ENCODE measurements at regions not wholly inside any gene's neighbourhood (a gene's known extent, or its start where the extent isn't known, plus 50 kb on each side); places are given as distances from the start of the nearest gene placed in this dataset.

DNA sequence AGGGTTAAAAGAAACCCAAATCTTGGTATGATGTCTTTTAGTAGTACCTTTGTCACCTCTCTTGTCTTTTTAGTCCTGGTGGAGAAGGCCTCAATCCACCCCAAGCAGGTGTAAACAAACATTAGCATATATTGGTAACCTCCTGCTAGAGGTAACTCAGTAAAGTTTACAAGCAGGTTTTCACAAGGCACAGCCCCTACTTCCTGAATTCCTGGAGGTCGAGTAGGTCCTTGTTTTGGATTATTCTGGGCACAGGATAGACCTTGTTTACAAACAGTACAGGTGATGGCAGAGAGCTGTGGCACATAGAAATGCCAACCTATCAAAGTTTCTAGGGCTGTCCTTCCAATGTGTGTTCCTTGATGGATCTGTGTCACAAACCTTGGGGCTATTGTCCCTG lies 99.1 kb downstream of the ALG10 start (continued):
- TF ChIP-seq, protein P1, sequence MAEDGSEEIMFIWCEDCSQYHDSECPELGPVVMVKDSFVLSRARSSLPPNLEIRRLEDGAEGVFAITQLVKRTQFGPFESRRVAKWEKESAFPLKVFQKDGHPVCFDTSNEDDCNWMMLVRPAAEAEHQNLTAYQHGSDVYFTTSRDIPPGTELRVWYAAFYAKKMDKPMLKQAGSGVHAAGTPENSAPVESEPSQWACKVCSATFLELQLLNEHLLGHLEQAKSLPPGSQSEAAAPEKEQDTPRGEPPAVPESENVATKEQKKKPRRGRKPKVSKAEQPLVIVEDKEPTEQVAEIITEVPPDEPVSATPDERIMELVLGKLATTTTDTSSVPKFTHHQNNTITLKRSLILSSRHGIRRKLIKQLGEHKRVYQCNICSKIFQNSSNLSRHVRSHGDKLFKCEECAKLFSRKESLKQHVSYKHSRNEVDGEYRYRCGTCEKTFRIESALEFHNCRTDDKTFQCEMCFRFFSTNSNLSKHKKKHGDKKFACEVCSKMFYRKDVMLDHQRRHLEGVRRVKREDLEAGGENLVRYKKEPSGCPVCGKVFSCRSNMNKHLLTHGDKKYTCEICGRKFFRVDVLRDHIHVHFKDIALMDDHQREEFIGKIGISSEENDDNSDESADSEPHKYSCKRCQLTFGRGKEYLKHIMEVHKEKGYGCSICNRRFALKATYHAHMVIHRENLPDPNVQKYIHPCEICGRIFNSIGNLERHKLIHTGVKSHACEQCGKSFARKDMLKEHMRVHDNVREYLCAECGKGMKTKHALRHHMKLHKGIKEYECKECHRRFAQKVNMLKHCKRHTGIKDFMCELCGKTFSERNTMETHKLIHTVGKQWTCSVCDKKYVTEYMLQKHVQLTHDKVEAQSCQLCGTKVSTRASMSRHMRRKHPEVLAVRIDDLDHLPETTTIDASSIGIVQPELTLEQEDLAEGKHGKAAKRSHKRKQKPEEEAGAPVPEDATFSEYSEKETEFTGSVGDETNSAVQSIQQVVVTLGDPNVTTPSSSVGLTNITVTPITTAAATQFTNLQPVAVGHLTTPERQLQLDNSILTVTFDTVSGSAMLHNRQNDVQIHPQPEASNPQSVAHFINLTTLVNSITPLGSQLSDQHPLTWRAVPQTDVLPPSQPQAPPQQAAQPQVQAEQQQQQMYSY (CRISPR knock-in tag; IDR thresholded peaks at IDR 0.05), result no peak
- TF ChIP-seq RUNX3 (IDR thresholded peaks at IDR 0.05; ENCODE audit: low read length) (no peak), PML (IDR thresholded peaks at IDR 0.05; ENCODE audit: low read length) (no peak), CREM (IDR thresholded peaks at IDR 0.05; ENCODE audit: low read depth) (no peak), EGR1 (IDR thresholded peaks at IDR 0.05; ENCODE audit: borderline replicate concordance in 1 of 2, low read depth in 2 of 2, low read length in 2 of 2) (no peak), ZBTB11 (CRISPR knock-in tag; IDR thresholded peaks at IDR 0.05) (no peak), EED (IDR thresholded peaks at IDR 0.05; ENCODE audit: low read depth) (no peak), MXI1 (IDR thresholded peaks at IDR 0.05; ENCODE audit: low read depth, low read length) (no peak)
- TF ChIP-seq, protein P2, sequence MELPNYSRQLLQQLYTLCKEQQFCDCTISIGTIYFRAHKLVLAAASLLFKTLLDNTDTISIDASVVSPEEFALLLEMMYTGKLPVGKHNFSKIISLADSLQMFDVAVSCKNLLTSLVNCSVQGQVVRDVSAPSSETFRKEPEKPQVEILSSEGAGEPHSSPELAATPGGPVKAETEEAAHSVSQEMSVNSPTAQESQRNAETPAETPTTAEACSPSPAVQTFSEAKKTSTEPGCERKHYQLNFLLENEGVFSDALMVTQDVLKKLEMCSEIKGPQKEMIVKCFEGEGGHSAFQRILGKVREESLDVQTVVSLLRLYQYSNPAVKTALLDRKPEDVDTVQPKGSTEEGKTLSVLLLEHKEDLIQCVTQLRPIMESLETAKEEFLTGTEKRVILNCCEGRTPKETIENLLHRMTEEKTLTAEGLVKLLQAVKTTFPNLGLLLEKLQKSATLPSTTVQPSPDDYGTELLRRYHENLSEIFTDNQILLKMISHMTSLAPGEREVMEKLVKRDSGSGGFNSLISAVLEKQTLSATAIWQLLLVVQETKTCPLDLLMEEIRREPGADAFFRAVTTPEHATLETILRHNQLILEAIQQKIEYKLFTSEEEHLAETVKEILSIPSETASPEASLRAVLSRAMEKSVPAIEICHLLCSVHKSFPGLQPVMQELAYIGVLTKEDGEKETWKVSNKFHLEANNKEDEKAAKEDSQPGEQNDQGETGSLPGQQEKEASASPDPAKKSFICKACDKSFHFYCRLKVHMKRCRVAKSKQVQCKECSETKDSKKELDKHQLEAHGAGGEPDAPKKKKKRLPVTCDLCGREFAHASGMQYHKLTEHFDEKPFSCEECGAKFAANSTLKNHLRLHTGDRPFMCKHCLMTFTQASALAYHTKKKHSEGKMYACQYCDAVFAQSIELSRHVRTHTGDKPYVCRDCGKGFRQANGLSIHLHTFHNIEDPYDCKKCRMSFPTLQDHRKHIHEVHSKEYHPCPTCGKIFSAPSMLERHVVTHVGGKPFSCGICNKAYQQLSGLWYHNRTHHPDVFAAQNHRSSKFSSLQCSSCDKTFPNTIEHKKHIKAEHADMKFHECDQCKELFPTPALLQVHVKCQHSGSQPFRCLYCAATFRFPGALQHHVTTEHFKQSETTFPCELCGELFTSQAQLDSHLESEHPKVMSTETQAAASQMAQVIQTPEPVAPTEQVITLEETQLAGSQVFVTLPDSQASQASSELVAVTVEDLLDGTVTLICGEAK (IDR thresholded peaks at IDR 0.05; ENCODE audit: borderline replicate concordance), result no peak
